ENCODE measurements at regions not wholly inside any gene's neighbourhood (a gene's known extent, or its start where the extent isn't known, plus 50 kb on each side); places are given as distances from the start of the nearest gene placed in this dataset.

GRCh38 chr11:127259102-127259501 lies 258.5 kb upstream of the KIRREL3 start:
- no peaks in the 10 kb centered on the region for H3K4me1 ChIP-seq (ENCODE audit: control insufficient read depth, insufficient read depth, low read length)
- Mint-ChIP-seq H3K4me3 (no peak overlapping the region), H3K27ac (no peak overlapping the region), H3K27me3 (ENCODE audit: insufficient read depth) (peaks cover 2% of the 10 kb centered on the region), H3K36me3 (ENCODE audit: low read depth) (no peaks in the 10 kb centered on the region), H3K9me3 (no peaks in the 10 kb centered on the region), H3K4me1 (no peaks in the 10 kb centered on the region)
- no peaks in the 10 kb centered on the region for H3K27me3 ChIP-seq (ENCODE audit: control insufficient read depth, insufficient read depth, low read length, poor library complexity, severe bottlenecking)
- H3K4me3 ChIP-seq (ENCODE audit: low read length) = no peak overlapping the region
- no peak for DNase-seq
- H3K9me3 ChIP-seq (ENCODE audit: control insufficient read depth, low read length) = no peaks in the 10 kb centered on the region
- H3K9ac ChIP-seq (ENCODE audit: extremely low read depth, low read length, poor library complexity, severe bottlenecking) = no peak overlapping the region
- H3K36me3 ChIP-seq (ENCODE audit: control insufficient read depth, insufficient read depth, low read length) = no peaks in the 10 kb centered on the region
- WGBS, 2 experiments (ENCODE audit: insufficient coverage in 1 of 2, insufficient read length in 1 of 2) = 88 to 91% methylated on average over 1 of the region's 1 CpG
- TF ChIP-seq CTCF (conservative IDR thresholded peaks at IDR 0.05) = peak; percentile 51
- H3K27ac ChIP-seq (ENCODE audit: low read depth, low read length) = no peak overlapping the region

- no peak overlapping the region for H3K9ac ChIP-seq (ENCODE audit: extremely low read depth, low read length, poor library complexity, severe bottlenecking)
- WGBS, 2 experiments (ENCODE audit: insufficient coverage in 1 of 2, insufficient read length in 1 of 2) = 79 to 91% methylated on average over 4 to 6 of the region's 6 CpGs
- H3K4me3 ChIP-seq (ENCODE audit: low read length) = no peak overlapping the region
- H3K4me1 ChIP-seq (ENCODE audit: control insufficient read depth, insufficient read depth, low read length) = no peaks in the 10 kb centered on the region
- Mint-ChIP-seq H3K9me3 (no peaks in the 10 kb centered on the region), H3K4me1 (no peaks in the 10 kb centered on the region), H3K36me3 (ENCODE audit: low read depth) (no peaks in the 10 kb centered on the region), H3K27me3 (ENCODE audit: insufficient read depth) (peaks cover 2% of the 10 kb centered on the region), H3K4me3 (no peak overlapping the region), H3K27ac (no peak overlapping the region)
- H3K36me3 ChIP-seq (ENCODE audit: control insufficient read depth, insufficient read depth, low read length) = no peaks in the 10 kb centered on the region
- H3K9me3 ChIP-seq (ENCODE audit: control insufficient read depth, low read length) = no peaks in the 10 kb centered on the region
- no peak for DNase-seq
- H3K27ac ChIP-seq (ENCODE audit: low read depth, low read length) = no peak overlapping the region
- no peaks in the 10 kb centered on the region for H3K27me3 ChIP-seq (ENCODE audit: control insufficient read depth, insufficient read depth, low read length, poor library complexity, severe bottlenecking)
- TF ChIP-seq CTCF (conservative IDR thresholded peaks at IDR 0.05) = no peak
These were observed 254.6 kb upstream of the KIRREL3 start for GRCh38 chr11:127255209-127255608.

- no peaks in the 10 kb centered on the region for H3K4me1 ChIP-seq (ENCODE audit: control insufficient read depth, insufficient read depth, low read length)
- no peaks in the 10 kb centered on the region for H3K36me3 Mint-ChIP-seq (ENCODE audit: low read depth)
- no peaks in the 10 kb centered on the region for H3K36me3 ChIP-seq (ENCODE audit: control insufficient read depth, insufficient read depth, low read length)
- DNase-seq = no peak
- peaks cover 15% of the 10 kb centered on the region for H3K4me1 Mint-ChIP-seq
- no peaks in the 10 kb centered on the region for H3K9me3 ChIP-seq (ENCODE audit: control insufficient read depth, low read length)
- no peak overlapping the region for H3K9ac ChIP-seq (ENCODE audit: extremely low read depth, low read length, poor library complexity, severe bottlenecking)
- no peak for TF ChIP-seq CTCF (conservative IDR thresholded peaks at IDR 0.05)
- WGBS, 2 experiments (ENCODE audit: insufficient coverage in 1 of 2, insufficient read length in 1 of 2) = 84 to 94% methylated on average over 3 of the region's 3 CpGs
- no peak overlapping the region for H3K27ac ChIP-seq (ENCODE audit: low read depth, low read length)
- no peaks in the 10 kb centered on the region for H3K9me3 Mint-ChIP-seq
- H3K4me3 Mint-ChIP-seq = no peak overlapping the region
- no peaks in the 10 kb centered on the region for H3K27me3 ChIP-seq (ENCODE audit: control insufficient read depth, insufficient read depth, low read length, poor library complexity, severe bottlenecking)
- H3K4me3 ChIP-seq (ENCODE audit: low read length) = no peak overlapping the region
- peaks cover 2% of the 10 kb centered on the region for H3K27me3 Mint-ChIP-seq (ENCODE audit: insufficient read depth)
- no peak overlapping the region for H3K27ac Mint-ChIP-seq
These were observed 251.8 kb upstream of the KIRREL3 start for GRCh38 chr11:127252321-127252720.
